CD4-positive, alpha-beta T cell treated with Interleukin-10 for 1 hour (primary cell): ENCODE measurements at regions not wholly inside any gene's neighbourhood (a gene's known extent, or its start where the extent isn't known, plus 50 kb on each side); places are given as distances from the start of the nearest gene placed in this dataset.
"Not testable (repeated sequence)": the region's sequence is repeated elsewhere in the genome, so short reads cannot be mapped to it uniquely, and the experiment has no call there.

Source experiments
- DNase-seq: peaks from one replicate; pipeline ENCODE4 v3.0.0-alpha.2; 2020

DNA sequence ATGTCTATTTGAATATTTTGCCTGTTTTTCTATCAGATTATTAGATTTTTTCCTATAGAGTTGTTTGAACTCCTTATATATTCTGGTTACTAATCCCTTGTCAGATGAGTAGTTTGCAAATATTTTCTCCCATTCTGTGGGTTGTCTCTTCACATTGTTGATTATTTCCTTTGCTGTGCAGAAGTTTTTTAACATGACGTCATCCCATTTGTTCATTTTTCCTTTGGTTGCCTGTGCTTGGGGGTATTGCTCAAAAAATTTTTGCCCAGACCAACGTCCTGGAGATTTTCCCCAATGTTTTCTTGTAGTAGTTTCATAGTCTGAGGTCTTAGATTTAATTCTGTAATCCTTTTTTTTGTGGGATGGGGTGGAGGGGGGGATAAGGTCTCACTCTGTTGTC is 168.7 kb upstream of the NFIA start:
- DNase-seq = not testable (repeated sequence)

DNA sequence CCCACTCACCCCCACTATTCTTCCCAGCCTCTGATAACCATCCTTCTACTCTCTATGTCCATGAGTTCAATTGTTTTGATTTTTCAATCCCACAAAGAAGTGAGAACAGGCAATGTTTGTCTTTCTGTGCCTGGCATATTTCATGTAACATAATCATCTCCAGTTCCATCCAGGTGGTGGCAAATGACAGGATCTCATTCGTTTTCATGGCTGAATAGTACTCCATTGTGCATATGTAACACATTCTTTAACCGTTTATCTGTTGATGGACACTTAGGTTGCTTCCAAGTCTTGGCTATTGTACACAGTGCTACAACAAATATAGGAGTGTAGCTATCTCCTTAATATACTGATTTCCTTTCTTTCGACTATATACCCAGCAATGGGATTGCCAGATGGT is 169.3 kb upstream of the NFIA start:
- no peak for DNase-seq

DNA sequence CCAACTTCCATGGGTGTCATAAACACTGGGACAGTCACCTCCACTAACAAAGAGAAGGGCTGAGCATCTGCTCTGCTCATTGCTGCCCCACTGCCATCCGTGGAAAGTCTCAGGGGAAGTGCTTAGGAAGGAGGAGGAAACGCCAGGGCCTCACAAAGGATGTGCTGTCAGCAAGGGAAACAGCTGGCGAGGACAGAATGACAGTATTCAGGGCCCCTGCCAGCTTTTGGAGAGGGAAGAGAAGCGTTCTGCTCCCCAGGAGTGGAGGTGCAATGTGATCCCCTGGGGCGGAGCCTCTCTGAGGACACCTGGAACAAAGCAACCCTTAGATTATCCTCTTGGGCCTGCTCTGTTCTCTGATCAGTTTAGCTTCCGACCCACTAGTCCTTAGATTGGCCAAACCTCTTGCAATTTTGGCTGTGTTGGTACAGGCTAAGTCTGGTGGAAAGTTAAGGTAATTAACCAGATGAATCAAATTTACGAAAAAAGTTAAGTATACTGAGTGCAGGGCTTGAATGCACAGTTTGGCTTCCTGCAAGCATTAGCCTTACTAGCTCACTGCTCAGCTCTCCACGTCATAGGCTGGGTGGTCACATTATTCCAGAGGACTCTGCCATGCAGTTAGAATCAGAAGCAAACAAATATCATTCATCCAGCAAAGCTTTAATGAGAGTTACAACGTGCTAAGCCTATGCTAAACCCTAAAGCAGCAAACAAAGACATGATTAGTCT is 170.2 kb upstream of the NFIA start:
- DNase-seq = no peak

DNA sequence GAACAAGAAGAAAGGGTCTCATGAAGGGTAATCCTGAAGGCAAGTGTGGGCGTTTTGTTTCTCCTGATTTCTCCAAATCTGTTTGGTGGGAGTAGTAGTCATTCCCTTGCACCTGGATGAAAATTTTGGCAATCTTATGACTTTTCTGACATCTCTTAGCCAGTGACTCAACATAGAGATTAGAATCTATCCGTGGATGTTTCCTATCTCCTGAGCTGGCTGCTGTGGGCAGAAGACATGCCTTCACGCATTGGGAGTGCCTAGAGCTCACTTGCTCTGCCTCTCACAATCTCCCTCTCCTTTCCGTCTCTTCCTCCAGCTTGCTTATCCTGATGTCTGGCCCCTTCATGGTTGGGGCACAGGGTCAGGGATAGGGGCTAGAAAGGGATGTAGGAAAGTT is 174.2 kb upstream of the NFIA start:
- no peak for DNase-seq

- DNase-seq = no peak
Observed at GRCh38 chr1:60906526-60906925, 175.8 kb upstream of the NFIA start.

GRCh38 chr1:60906039-60906438 is 176.3 kb upstream of the NFIA start:
- no peak for DNase-seq

GRCh38 chr1:60904099-60904851 is 178.1 kb upstream of the NFIA start:
- no peak for DNase-seq

GRCh38 chr1:60903591-60903990 is 178.8 kb upstream of the NFIA start:
- DNase-seq = no peak

- DNase-seq = no peak
Observed at GRCh38 chr1:60899464-60899863, 182.9 kb upstream of the NFIA start.

DNA sequence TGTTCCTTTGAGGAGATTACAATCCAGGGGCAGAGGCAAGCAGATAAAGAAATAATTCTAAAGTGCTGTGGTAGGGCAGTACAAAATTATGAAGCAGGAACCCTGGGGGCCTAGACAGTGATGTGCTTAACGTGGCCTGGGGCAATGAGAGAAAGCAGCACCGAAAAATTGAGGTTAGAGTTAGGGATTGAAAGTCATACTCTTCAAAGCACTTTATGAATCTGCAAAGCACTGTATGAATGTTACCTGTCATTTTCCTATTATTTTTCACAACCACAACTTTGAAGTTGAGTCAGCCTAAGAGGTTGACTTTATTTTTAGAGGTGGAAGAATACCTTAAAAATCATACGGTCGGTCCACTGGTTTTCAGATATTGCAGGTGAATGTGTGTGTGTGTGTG is 183.4 kb upstream of the NFIA start:
- no peak for DNase-seq

- DNase-seq = no peak
Observed at GRCh38 chr1:60898413-60898812, 183.9 kb upstream of the NFIA start.

GRCh38 chr1:60896701-60897363 is 185.5 kb upstream of the NFIA start:
- DNase-seq = no peak

- no peak for DNase-seq
Observed at GRCh38 chr1:60895701-60896100, 186.7 kb upstream of the NFIA start.

DNA sequence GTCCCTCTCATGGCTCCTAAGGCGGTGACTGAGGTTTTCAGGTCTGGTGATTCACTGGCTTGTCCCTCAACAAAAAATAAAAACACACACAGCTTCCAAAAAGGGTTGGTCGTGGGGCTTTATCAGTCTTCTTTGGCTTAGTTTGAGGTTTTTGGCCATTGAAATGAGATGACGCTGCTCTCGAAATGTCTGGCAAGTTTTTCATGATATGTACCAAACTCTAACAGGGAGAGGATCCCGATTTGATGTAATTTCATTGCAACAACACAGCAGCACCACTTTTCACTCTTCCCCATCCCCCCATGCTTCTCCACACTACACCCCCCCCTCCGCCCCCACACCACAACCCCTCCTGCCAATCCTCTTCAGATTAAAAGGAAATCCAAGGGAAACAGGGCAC is 187.1 kb upstream of the NFIA start:
- DNase-seq = no peak

GRCh38 chr1:60894741-60895140 is 187.6 kb upstream of the NFIA start:
- DNase-seq = no peak

GRCh38 chr1:60894130-60894529 is 188.2 kb upstream of the NFIA start:
- DNase-seq = no peak

GRCh38 chr1:60893136-60893930 is 189.0 kb upstream of the NFIA start:
- no peak for DNase-seq

DNA sequence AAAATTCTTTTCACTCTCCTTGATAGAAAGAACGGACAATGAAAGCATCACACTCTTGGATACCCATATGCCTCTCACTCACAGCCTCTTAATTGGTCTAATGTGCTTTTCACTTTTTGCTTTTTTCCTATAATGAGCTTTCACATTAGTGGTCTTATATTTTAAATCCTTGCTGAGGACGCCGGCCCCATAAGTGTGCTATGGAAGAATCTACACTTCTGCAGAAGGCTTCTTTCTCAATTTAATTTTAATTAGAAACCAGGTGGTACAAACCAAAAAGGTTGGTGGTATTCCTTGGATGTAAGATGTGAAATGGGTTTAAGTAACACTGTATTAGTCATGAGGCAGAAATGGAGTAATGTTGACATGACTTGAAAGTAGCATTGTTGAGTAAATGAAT is 190.6 kb upstream of the NFIA start:
- DNase-seq = no peak

DNA sequence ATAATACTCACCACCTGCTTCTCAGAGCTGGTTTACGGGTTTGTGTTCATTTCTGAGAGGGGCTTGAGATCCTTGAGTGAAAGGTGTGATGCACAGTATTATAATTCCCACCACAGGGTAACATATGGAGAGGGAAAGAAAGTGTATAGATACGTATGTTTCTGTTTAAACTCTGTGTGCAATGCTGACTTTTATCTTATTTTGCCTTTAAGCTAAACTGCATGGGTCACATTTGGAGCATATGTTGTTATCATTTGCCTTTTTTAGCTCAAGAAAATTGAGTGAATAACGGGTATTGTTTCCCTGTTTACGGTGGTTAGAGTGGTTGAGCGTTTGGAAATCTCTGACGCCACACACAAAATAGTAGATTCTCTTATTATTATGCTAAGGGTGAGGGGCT is 191.1 kb upstream of the NFIA start:
- DNase-seq = no peak

- no peak for DNase-seq
Observed at GRCh38 chr1:60890664-60891063, 191.7 kb upstream of the NFIA start.

DNA sequence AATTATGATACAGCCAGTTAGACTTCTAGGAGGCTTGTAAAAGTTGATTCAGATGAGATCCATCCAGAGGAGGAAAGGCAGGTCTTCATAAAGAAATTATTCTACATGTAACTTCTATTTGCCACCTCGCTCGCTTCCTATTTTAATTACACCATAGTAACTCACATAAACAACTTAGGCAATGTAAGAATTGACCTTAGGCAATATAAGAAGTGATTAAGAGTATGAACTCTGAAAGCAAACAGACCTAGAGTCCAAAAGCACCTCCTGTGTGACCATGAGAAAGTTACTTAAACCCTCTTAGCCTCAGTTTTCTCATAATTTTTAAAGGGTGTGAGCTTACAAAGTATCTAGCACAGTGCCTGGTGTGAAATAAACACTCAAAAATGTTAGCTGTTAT is 192.7 kb upstream of the NFIA start:
- no peak for DNase-seq

- DNase-seq = no peak
Observed at GRCh38 chr1:60888126-60888525, 194.2 kb upstream of the NFIA start.

DNA sequence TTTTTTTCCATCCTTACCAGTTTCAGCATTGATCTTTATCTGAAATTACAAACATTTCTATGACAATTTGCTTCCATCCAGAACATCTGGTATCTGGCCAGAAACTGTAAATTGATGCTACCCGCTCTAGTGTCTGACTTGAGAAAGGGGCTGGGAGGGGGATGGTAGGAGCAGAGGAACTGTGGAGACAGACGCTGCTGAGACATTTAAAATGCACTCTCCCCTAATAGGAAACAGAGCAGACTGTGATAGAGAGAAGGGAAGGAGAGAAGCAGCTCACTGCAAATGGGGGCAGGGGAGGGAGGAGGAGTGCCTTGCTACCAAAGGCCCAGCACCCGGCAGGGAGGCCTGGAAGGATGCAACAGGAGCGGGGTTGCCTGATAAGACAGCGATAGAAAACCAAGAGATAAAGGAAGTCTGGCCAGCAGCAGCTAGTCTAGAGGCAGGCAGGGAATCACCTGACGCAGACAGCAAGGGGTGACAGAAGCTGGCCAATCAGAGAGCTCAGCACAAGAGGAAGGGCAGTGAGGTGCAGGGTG is 195.5 kb upstream of the NFIA start:
- no peak for DNase-seq
